CD14-positive monocyte (primary cell): ENCODE measurements at regions not wholly inside any gene's neighbourhood (a gene's known extent, or its start where the extent isn't known, plus 50 kb on each side); places are given as distances from the start of the nearest gene placed in this dataset.

ENCODE experiments used
- DNase-seq, 3 donors: peaks; one replicate each; pipeline ENCODE4 v3.0.0-alpha.2; 2011 to 2022
- H2AFZ ChIP-seq: 2 replicates; pipeline ENCODE4 v1.6.0; 2012; ENCODE audit warnings: mild to moderate bottlenecking, low read depth, low read length, inconsistent platforms; ENCODE audit not compliant: insufficient read depth, poor library complexity, severe bottlenecking
- H3K27ac ChIP-seq, 2 donors: 1 replicate in 1 of 2; 2 replicates in 1 of 2; pipeline ENCODE4 v1.5.1; 2012 to 2013; ENCODE audit warnings: low read length in 2 of 2, control low read depth in 1 of 2, inconsistent platforms in 1 of 2, low read depth in 1 of 2, mild to moderate bottlenecking in 1 of 2
- H3K27me3 ChIP-seq, 2 donors: one replicate each; pipeline versions ENCODE4 v1.6.0 to v1.6.1; 2011 to 2013; ENCODE audit warnings: low read length in 2 of 2; ENCODE audit not compliant: control insufficient read depth in 2 of 2, insufficient read depth in 2 of 2
- H3K36me3 ChIP-seq, 2 donors: replicated peaks in 1 of 2; 1 replicate in 1 of 2; 2 replicates in 1 of 2; pipeline versions ENCODE4 v1.5.1 to v1.6.1; 2012 to 2013; ENCODE audit warnings: low read length in 2 of 2, control low read depth in 1 of 2, inconsistent platforms in 1 of 2, mild to moderate bottlenecking in 1 of 2; ENCODE audit not compliant: insufficient read depth in 2 of 2, control insufficient read depth in 1 of 2
- H3K4me1 ChIP-seq, 2 donors: 1 replicate in 1 of 2; 2 replicates in 1 of 2; pipeline versions ENCODE4 v1.5.1 to v1.6.1; 2012 to 2013; ENCODE audit warnings: low read length in 2 of 2, control low read depth in 1 of 2, inconsistent platforms in 1 of 2, mild to moderate bottlenecking in 1 of 2, moderate library complexity in 1 of 2; ENCODE audit not compliant: insufficient read depth in 2 of 2, control insufficient read depth in 1 of 2
- H3K4me2 ChIP-seq: replicated peaks from 2 replicates; pipeline ENCODE3; 2012; ENCODE audit warnings: low read length, moderate library complexity, mild to moderate bottlenecking; ENCODE audit not compliant: poor library complexity, severe bottlenecking; ENCODE audit errors: extremely low read depth
- H3K4me3 ChIP-seq, 3 experiments: fragments of 200-600 bp in 1 of 3; sonication (generic) in 1 of 3; replicated peaks in 1 of 3; 1 replicate in 2 of 3; 2 replicates in 1 of 3; pipeline ENCODE4 v1.5.1; 2011 to 2013; ENCODE audit warnings: low read length in 3 of 3, mild to moderate bottlenecking in 3 of 3, control low read depth in 2 of 3, low read depth in 2 of 3, inconsistent platforms in 1 of 3, moderate library complexity in 1 of 3
- H3K79me2 ChIP-seq: 2 replicates; pipeline ENCODE4 v1.6.0; 2012; ENCODE audit warnings: mild to moderate bottlenecking, control low read depth, inconsistent platforms, low read length, moderate library complexity; ENCODE audit not compliant: insufficient read depth
- H3K9ac ChIP-seq: 2 replicates; pipeline ENCODE4 v1.6.0; 2017; ENCODE audit warnings: low read length, mild to moderate bottlenecking; ENCODE audit not compliant: insufficient read depth, poor library complexity, severe bottlenecking
- H3K9me3 ChIP-seq, 2 donors: replicated peaks in 1 of 2; 1 replicate in 1 of 2; 2 replicates in 1 of 2; pipeline versions ENCODE4 v1.5.1 to v1.6.1; 2012 to 2013; ENCODE audit warnings: low read length in 2 of 2, control low read depth in 1 of 2; ENCODE audit not compliant: control insufficient read depth in 1 of 2, insufficient read depth in 1 of 2
- H4K20me1 ChIP-seq: 2 replicates; pipeline ENCODE4 v1.6.0; 2012; ENCODE audit warnings: mild to moderate bottlenecking, low read length, control low read depth, moderate library complexity; ENCODE audit not compliant: insufficient read depth
- H3K27ac Mint-ChIP-seq, 7 donors: one replicate each; pipeline ENCODE4 v1.8.0; 2020; ENCODE audit warnings: mild to moderate bottlenecking in 7 of 7, mixed read lengths in 7 of 7, moderate library complexity in 6 of 7, inconsistent platforms in 2 of 7
- H3K27me3 Mint-ChIP-seq, 3 donors: one replicate each; pipeline ENCODE4 v1.8.0; 2021 to 2022; ENCODE audit warnings: low read depth in 3 of 3, mild to moderate bottlenecking in 3 of 3, mixed read lengths in 3 of 3, moderate library complexity in 3 of 3, inconsistent platforms in 1 of 3
- H3K36me3 Mint-ChIP-seq, 2 donors: one replicate each; pipeline ENCODE4 v1.8.0; 2020; ENCODE audit warnings: mixed read lengths in 2 of 2, inconsistent platforms in 1 of 2, mild to moderate bottlenecking in 1 of 2
- H3K4me1 Mint-ChIP-seq: one replicate; pipeline ENCODE4 v1.8.0; 2020; ENCODE audit warnings: mild to moderate bottlenecking, mixed read lengths
- H3K4me3 Mint-ChIP-seq, 2 donors: one replicate each; pipeline ENCODE4 v1.8.0; 2020; ENCODE audit warnings: mild to moderate bottlenecking in 2 of 2, mixed read lengths in 2 of 2, moderate library complexity in 1 of 2
- H3K9me3 Mint-ChIP-seq, 7 donors: one replicate each; pipeline ENCODE4 v1.8.0; 2020 to 2022; ENCODE audit warnings: mixed read lengths in 7 of 7, mild to moderate bottlenecking in 6 of 7, moderate library complexity in 6 of 7, inconsistent platforms in 2 of 7
- WGBS: methylation state at CpG from one replicate; pipeline ENCODE4 v1.1.5; 2013; ENCODE audit warnings: missing lambda C conversion rate; ENCODE audit not compliant: insufficient coverage; 5-methylcytosine and 5-hydroxymethylcytosine counted together
- intact Hi-C, 2 donors: fragments of 100-400 bp; cut with micrococcal nuclease; formaldehyde crosslinking; loops; one replicate each; pipeline versions ENCODE4 v1.15.0 to v1.15.1; 2023
- TF ChIP-seq, protein P1 (sequence below): fragments of 200-600 bp; IDR thresholded peaks from one replicate; pipeline ENCODE4 v1.8.0; 2022; ENCODE audit warnings: antibody characterized with exemption, mild to moderate bottlenecking

DNA sequence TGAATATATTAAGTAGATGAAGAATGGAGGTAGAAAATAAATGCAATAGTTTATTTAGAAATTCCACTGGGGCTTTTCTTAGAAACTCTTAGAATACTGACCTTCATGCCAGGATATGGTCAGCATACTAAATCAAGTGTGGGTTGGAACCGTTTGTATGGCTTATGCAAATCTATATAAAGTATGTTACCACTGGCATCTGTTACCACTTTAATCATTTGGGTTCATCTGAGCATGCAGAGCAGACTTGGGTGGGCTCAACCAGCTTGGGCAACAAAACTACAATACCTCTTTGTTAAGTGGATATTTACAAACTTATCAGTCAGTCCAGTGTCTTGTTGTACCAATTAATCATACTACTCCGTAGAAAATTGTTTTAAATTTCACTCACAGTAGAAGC lies 125.8 kb downstream of the CRPPA start:
- H3K36me3 Mint-ChIP-seq = no peaks in the 10 kb centered on the region
- no peak overlapping the region for H3K4me3 Mint-ChIP-seq
- peaks cover 0 to 2% (median 0%) of the 10 kb centered on the region in 3 donors for H3K27me3 Mint-ChIP-seq
- no peak overlapping the region for H3K27ac Mint-ChIP-seq
- Histone ChIP-seq H3K36me3 (no peaks in the 10 kb centered on the region), H2AFZ (no peak overlapping the region), H3K4me2 (no peak overlapping the region), H3K79me2 (no peaks in the 10 kb centered on the region), H3K9me3 (no peaks in the 10 kb centered on the region), H3K27ac (no peak overlapping the region), H3K4me3 (no peak overlapping the region), H3K9ac (no peak overlapping the region), H3K27me3 (no peaks in the 10 kb centered on the region), H4K20me1 (no peaks in the 10 kb centered on the region), H3K4me1 (no peaks in the 10 kb centered on the region)
- H3K9me3 Mint-ChIP-seq = peaks cover 0 to 2% (median 0%) of the 10 kb centered on the region in 7 donors
- no CpG with 5 or more reads among the region's 2 CpGs for WGBS
- H3K4me1 Mint-ChIP-seq = no peaks in the 10 kb centered on the region
- intact Hi-C loops = no loop called here
- TF ChIP-seq, protein P1, sequence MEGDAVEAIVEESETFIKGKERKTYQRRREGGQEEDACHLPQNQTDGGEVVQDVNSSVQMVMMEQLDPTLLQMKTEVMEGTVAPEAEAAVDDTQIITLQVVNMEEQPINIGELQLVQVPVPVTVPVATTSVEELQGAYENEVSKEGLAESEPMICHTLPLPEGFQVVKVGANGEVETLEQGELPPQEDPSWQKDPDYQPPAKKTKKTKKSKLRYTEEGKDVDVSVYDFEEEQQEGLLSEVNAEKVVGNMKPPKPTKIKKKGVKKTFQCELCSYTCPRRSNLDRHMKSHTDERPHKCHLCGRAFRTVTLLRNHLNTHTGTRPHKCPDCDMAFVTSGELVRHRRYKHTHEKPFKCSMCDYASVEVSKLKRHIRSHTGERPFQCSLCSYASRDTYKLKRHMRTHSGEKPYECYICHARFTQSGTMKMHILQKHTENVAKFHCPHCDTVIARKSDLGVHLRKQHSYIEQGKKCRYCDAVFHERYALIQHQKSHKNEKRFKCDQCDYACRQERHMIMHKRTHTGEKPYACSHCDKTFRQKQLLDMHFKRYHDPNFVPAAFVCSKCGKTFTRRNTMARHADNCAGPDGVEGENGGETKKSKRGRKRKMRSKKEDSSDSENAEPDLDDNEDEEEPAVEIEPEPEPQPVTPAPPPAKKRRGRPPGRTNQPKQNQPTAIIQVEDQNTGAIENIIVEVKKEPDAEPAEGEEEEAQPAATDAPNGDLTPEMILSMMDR = no peak
- DNase-seq = no peak

DNA sequence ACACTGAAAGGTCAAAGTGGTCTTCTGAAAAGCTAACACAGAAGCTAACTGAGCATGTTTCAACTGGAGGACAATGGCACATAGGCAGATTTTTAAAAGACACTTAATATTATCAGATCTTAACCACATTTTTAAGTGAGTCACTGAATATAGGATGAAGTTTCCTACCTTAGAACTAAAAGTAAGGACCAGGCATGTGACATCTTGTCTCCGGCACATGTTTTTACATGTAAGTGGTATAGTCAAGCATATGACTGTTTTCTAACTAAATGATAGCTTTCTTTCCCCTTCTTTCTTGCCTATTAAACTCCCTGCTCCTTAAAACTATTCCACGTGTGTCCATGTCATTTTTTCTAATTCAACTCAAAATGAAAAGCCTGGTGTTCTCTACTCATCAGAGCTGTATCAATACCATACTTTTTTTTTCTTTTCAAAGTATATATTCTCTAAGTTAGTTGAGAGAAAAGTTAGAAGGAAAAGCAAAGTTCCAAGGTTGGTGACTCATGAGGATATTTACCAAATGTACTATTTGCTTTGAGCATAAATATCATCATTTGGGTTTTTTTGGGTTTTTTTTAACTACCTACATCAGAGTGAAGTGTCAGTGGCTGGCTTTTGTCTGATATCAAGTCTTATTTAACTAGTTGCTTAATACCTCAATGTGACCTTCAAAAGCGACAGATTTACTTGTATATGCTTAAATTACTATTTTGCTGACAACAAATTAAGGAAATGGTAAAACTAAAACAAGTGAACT lies 127.5 kb downstream of the CRPPA start:
- Histone ChIP-seq H3K4me1 (no peaks in the 10 kb centered on the region), H3K9me3 (no peaks in the 10 kb centered on the region), H2AFZ (no peak overlapping the region), H4K20me1 (no peaks in the 10 kb centered on the region), H3K27me3 (no peaks in the 10 kb centered on the region), H3K79me2 (no peaks in the 10 kb centered on the region), H3K9ac (no peak overlapping the region), H3K27ac (no peak overlapping the region), H3K36me3 (no peaks in the 10 kb centered on the region), H3K4me2 (no peak overlapping the region), H3K4me3 (no peak overlapping the region)
- Mint-ChIP-seq H3K9me3 (peaks cover 0 to 7% (median 1%) of the 10 kb centered on the region in 7 donors), H3K27ac (no peak overlapping the region), H3K36me3 (no peaks in the 10 kb centered on the region), H3K4me1 (no peaks in the 10 kb centered on the region), H3K27me3 (peaks cover 0 to 2% (median 0%) of the 10 kb centered on the region in 3 donors), H3K4me3 (no peak overlapping the region)
- intact Hi-C loops = no loop called here
- DNase-seq = no peak
- no CpG with 5 or more reads among the region's 3 CpGs for WGBS
- TF ChIP-seq, protein P1 = no peak
